ENCODE measurements at regions not wholly inside any gene's neighbourhood (a gene's known extent, or its start where the extent isn't known, plus 50 kb on each side); places are given as distances from the start of the nearest gene placed in this dataset.

DNA sequence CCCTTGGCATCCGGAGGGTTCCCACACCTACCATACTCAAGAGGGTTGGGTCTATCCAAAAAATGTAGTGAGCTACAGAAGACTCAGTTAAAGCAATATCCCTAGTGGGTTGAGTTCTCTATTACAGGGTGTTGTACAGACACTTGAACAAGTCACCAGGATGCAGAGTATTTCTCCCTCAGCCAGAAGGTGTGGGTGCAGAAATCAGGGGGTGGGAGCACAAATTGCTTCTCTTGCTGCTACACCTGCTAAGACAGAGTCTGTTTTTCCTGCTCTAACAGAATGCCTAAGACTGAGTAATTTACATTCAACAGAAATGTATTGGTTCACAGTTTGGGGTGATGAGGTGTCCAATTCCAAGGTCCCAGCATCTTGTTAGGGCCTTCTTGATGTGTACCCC lies 433.4 kb downstream of the TCERG1L start:
- TF ChIP-seq, protein P1, sequence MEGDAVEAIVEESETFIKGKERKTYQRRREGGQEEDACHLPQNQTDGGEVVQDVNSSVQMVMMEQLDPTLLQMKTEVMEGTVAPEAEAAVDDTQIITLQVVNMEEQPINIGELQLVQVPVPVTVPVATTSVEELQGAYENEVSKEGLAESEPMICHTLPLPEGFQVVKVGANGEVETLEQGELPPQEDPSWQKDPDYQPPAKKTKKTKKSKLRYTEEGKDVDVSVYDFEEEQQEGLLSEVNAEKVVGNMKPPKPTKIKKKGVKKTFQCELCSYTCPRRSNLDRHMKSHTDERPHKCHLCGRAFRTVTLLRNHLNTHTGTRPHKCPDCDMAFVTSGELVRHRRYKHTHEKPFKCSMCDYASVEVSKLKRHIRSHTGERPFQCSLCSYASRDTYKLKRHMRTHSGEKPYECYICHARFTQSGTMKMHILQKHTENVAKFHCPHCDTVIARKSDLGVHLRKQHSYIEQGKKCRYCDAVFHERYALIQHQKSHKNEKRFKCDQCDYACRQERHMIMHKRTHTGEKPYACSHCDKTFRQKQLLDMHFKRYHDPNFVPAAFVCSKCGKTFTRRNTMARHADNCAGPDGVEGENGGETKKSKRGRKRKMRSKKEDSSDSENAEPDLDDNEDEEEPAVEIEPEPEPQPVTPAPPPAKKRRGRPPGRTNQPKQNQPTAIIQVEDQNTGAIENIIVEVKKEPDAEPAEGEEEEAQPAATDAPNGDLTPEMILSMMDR (conservative IDR thresholded peaks at IDR 0.05; ENCODE audit: low read length), result no peak
- no peak for TF ChIP-seq EZH2phosphoT487 (IDR thresholded peaks at IDR 0.05; ENCODE audit: borderline replicate concordance)
